ENCODE measurements at regions not wholly inside any gene's neighbourhood (a gene's known extent, or its start where the extent isn't known, plus 50 kb on each side); places are given as distances from the start of the nearest gene placed in this dataset.
A peak's percentile ranks its signal among the peaks of the same experiment; 100 is the strongest.
"Not testable (repeated sequence)": the region's sequence is repeated elsewhere in the genome, so short reads cannot be mapped to it uniquely, and the experiment has no call there.

DNA sequence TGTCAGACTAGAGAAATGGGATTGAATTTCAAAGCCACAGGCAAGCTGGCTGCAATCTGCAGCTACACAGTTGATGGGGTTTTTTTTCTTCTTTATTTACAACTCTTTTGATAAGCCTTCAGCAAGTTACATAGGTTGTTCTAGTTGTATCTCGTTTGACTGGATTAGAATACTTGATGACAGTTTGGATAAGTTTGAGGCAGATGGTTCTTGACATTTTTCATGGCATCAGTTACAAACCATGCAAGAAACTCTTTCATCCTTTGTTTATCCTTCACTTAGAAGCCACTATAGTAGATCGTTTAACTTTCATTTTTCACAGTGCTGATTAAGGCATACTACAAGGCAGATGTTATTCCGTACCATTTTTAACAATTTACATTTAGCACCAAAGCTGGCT lies 238.9 kb downstream of the TOX3 start:
- no peak for DNase-seq

- DNase-seq = no peak
Measured at GRCh38 chr16:52301026-52301425, 245.9 kb downstream of the TOX3 start.

- DNase-seq = no peak
Measured at GRCh38 chr16:52298769-52299168, 248.2 kb downstream of the TOX3 start.

- DNase-seq = not testable (repeated sequence)
Measured at GRCh38 chr16:52296706-52297315, 250.1 kb downstream of the TOX3 start.

GRCh38 chr16:52296076-52296475 lies 250.9 kb downstream of the TOX3 start:
- DNase-seq = no peak

DNA sequence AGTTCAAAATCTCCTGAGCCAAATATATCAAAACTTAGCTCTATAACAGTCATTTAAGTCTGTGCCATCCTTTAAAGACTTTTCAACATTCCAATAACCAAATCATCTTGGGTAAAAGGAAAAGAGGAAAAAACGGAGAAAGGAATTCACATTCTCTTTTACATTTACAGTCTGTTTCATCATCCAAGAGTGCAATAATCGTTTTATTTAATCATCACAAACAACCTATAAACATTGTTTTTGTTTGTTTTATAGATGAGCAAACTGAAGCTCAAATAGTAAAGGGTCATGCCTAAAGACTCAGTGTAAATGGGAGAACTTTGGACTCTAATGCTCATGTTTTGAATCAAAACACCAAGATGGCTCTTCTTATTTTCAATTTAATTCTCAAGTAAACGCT lies 252.3 kb downstream of the TOX3 start:
- DNase-seq = no peak

- no peak for DNase-seq
Measured at GRCh38 chr16:52293204-52293603, 253.7 kb downstream of the TOX3 start.

DNA sequence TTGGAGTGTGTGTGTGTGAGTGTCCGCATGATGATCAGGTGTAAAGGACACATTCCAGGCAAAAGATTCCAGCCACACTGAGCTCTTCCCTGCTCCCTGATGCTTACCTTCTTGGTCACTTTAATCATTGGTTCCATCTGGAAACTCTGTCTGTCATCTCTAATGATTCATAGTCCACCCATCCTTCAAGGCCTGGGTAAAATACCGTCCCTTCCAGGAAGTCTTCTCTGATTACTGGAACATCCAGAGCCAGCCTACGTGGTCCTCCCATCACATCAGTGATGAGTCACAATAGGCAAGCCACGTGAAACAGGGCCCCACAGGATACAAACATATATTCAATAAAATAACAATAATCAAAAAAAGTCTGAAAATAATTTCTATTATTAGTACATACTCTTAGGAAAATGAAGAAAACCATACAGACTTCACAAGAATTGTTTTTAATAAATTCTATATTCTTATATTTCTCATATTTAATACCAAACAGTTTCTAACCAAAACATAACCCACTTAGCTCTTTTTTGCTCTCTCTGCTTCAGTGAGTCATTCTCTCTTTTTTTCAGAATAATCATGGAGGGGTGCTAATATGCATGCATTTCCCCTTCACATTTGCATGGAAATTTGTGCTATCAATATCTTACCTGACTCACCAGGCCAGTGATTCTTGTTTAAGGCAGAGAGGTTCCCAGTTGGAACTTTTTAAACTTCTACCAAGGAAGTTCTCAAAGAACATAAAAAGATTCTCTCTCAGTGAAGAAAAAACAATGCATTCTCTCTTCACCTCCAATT lies 263.2 kb downstream of the TOX3 start:
- DNase-seq = no peak

DNA sequence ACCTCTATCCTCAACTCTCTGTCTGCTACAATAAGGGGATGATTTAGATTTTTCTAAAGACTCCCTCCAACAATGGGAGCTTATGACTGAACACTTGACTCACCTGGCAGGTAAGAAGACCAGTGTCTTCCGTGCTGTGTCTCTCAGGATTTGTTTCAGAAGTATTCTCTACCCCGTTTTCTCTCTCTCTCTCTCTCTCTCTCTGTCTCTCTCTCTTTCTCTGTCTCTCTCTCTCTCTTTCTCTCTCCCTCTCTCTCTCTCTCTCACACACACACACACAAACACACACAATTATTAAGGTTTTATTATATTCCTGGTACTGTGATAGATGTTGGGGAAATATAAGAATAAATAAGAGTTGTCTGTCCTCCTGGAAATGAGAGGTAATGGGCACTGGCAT lies 263.9 kb downstream of the TOX3 start:
- no peak for DNase-seq

DNA sequence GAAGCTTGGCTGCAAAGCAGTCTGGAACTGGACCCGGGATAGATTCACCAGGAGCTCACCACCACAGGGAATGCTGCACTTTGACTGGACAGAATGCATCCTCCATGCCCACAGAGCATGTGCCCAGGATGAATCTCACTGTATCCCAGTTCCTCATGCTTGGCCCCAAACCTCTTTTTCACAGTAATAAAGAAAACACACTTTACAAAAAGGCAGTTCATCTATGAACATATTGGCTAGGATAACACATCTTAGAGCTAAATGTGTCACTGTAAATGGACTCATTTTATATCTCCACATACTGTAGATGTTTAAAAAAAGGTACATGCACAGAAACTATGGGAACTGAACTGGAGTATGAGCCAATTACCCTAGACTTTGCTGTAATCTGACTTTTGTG lies 266.9 kb downstream of the TOX3 start:
- no peak for DNase-seq

GRCh38 chr16:52271088-52271750 lies 275.7 kb downstream of the TOX3 start:
- no peak for DNase-seq

DNA sequence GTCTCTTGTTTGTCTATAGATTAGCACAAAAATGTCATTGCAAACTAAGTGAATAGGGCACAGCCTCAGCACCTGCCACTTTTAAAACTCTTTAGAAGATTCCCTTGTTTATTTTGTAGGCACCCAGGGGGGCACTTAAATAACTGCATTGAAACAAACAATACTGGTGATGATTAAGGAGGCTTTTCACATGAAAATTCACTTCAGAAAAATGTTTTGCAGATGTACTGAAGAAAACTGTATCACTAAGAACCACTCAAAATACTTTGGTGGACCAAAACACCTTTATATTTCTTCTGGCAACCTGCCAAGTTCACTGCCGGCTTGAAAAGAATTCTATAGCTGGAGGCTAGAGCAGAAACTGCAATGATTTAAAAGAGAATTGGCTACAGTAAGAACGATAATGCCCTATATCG lies 281.5 kb downstream of the TOX3 start:
- DNase-seq = peak; percentile 2

- no peak for DNase-seq
Measured at GRCh38 chr16:52257534-52257933, 289.4 kb downstream of the TOX3 start.

DNA sequence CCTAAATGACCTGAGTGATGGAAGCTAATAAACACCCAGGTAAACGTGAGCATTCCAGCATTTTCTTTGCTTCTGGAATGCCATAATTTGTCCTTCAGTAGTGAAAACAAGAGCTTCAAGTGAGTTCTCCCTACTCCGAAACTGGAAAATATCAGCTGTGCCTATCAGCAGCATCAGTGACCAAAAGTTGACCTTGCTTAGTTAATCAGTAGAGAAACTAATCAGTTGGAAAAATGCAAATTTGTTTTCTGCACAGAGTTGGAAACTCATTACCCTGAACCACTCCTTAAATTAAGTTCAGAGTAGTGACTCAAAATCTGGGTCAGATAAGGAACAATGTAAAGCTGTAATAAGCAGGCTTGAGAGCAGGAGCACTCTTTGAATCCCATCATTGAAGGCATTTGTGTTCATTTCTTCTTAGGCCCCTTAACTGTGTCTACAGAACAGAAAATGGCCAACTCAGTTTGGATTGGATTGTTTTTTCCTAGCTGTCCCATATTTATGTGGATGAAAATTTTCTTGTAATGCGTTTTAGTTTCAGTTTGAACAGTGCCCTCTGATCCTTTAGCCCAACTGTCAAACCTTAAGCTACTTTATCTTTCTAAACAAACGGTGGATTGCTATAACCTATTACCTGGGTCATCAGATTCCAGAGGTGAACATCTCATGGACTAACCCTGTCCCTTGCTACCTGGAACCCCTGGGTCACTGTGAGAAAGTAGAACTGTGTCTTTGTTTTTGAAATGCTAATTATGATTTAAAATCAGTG lies 290.4 kb downstream of the TOX3 start:
- DNase-seq = no peak

- DNase-seq = no peak
Measured at GRCh38 chr16:52254746-52255145, 292.2 kb downstream of the TOX3 start.

GRCh38 chr16:52252680-52253079 lies 294.3 kb downstream of the TOX3 start:
- DNase-seq = no peak

- DNase-seq = no peak
Measured at GRCh38 chr16:52251495-52251894, 295.4 kb downstream of the TOX3 start.

DNA sequence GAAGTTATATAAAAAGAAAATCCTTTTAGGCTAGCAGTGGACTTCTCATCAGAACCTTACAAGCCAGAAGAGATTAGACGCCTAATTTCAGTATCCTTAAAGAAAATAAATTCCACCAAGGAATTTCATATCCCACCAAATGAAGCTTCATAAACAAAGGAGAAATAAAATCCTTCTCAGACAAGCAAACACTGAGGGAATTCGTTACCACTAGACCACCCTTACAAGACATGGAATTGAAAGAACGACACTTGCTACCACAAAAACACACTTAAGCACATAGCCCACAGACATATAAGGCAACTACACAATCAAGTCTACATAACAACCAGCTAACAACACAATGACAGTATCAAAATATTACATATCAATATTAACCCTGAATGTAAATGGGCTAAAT lies 299.2 kb downstream of the TOX3 start:
- DNase-seq = no peak

- no peak for DNase-seq
Measured at GRCh38 chr16:52238710-52239109, 308.2 kb downstream of the TOX3 start.

DNA sequence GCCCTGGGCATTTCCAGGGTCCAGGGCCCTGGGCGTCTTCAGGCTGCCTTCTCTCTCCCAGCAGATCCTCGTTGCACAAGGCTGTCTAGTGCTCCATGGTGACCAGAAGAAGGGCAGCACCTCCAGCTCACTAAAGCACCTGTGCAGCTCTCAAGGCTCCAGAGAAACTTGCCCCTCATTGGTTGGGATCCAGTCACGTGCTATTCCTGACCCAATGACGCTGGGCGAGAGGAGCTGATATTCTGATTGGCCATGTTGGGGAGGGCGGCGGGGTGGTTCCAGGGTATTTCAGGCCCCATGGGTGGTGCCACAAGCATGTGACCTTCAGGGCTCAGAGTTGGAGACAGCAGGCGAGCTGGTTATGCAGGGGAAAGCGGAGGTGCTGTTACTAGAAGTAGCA lies 309.1 kb downstream of the TOX3 start:
- DNase-seq = no peak

GRCh38 chr16:52235186-52235585 lies 311.8 kb downstream of the TOX3 start:
- DNase-seq = no peak

DNA sequence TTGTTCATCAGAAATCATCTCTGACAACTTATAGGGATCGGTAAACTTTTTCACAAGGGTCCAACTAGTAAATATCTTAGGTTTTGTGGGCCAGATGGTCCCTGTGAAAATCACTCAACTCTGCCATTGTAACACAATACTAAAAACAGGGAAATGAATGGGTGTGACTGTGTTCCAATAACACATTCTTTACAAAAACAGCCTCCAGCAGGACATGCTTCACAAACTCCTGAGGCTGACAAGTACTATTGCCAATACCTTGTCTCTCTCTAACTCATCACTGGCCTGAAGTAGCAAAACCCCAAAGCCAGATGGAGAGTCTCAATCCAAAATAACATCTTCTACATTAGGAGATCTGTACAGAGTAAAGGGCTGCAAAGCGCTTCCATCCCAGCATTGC lies 312.3 kb downstream of the TOX3 start:
- no peak for DNase-seq

DNA sequence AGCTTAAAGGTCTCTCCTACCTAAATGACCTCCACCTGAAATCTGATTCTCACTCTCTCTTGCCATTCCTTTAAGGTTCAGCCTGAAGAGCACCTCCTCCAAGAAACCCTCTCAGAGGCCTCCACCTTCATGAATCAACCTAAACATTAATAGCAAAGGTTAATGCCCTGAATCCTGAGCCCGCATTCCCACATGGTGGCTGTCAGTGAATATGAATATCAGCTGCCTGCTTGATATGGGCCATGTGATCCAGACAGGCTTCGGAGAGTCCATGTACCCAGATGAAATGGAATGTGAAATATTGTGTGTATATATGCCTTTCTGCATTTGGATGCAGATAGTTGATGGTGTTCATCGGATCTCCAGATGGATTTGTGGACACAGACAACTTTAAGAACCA lies 317.5 kb downstream of the TOX3 start:
- no peak for DNase-seq

GRCh38 chr16:52227851-52228250 lies 319.1 kb downstream of the TOX3 start:
- no peak for DNase-seq
